HL-60 (cell line): ENCODE measurements at regions not wholly inside any gene's neighbourhood (a gene's known extent, or its start where the extent isn't known, plus 50 kb on each side); places are given as distances from the start of the nearest gene placed in this dataset.

Source experiments
- GABPA ChIP-seq: IDR thresholded peaks from 2 replicates; pipeline ENCODE4 v1.6.1; 2012; ENCODE audit warnings: low read depth
- POLR2AphosphoS5 ChIP-seq: IDR thresholded peaks from 2 replicates; pipeline ENCODE4 v1.6.1; 2012; ENCODE audit warnings: low read depth
- SPI1 ChIP-seq: IDR thresholded peaks from 2 replicates; pipeline ENCODE4 v1.6.1; 2012; ENCODE audit warnings: low read depth, mild to moderate bottlenecking, borderline replicate concordance
- TF ChIP-seq, protein P1 (sequence below): IDR thresholded peaks from one replicate; pipeline ENCODE4 v1.5.1; 2011; ENCODE audit warnings: low read length, control low read depth, inconsistent platforms; ENCODE audit not compliant: insufficient read depth
- TF ChIP-seq, protein P2 (sequence below): IDR thresholded peaks from 2 replicates; pipeline ENCODE4 v1.6.1; 2012; ENCODE audit warnings: low read depth; ENCODE audit not compliant: insufficient replicate concordance

DNA sequence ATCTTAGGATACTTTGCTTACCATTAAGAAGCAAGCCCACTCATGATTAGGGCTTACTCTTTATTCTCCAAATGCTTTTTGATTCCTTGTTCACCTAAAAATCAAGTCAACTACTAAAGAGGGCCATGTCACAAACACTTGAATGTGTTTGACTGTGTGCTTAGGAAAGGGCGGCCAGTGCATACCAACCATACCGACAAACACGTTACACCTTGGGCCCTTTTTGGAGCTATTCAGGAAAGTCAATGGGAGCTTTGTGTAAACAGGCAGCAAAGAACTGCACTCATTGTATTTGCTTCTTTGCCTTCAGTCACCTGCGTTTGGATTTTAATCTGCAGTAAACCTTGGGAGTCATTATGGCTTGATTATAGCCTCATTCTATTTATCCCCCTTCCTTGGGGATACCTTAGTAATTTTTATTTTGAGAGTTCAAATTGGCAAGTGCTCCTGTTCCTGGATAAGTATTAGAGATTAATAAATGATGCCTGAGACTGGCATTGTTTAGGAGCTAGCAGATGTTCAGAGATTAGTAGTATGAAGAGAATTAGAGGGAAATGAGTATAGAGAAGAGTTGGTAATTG, 102.6 kb upstream of the HDGFL1 start:
- TF ChIP-seq, protein P1, sequence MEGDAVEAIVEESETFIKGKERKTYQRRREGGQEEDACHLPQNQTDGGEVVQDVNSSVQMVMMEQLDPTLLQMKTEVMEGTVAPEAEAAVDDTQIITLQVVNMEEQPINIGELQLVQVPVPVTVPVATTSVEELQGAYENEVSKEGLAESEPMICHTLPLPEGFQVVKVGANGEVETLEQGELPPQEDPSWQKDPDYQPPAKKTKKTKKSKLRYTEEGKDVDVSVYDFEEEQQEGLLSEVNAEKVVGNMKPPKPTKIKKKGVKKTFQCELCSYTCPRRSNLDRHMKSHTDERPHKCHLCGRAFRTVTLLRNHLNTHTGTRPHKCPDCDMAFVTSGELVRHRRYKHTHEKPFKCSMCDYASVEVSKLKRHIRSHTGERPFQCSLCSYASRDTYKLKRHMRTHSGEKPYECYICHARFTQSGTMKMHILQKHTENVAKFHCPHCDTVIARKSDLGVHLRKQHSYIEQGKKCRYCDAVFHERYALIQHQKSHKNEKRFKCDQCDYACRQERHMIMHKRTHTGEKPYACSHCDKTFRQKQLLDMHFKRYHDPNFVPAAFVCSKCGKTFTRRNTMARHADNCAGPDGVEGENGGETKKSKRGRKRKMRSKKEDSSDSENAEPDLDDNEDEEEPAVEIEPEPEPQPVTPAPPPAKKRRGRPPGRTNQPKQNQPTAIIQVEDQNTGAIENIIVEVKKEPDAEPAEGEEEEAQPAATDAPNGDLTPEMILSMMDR = no peak
- TF ChIP-seq SPI1 (no peak), GABPA (no peak), POLR2AphosphoS5 (no peak)
- TF ChIP-seq, protein P2, sequence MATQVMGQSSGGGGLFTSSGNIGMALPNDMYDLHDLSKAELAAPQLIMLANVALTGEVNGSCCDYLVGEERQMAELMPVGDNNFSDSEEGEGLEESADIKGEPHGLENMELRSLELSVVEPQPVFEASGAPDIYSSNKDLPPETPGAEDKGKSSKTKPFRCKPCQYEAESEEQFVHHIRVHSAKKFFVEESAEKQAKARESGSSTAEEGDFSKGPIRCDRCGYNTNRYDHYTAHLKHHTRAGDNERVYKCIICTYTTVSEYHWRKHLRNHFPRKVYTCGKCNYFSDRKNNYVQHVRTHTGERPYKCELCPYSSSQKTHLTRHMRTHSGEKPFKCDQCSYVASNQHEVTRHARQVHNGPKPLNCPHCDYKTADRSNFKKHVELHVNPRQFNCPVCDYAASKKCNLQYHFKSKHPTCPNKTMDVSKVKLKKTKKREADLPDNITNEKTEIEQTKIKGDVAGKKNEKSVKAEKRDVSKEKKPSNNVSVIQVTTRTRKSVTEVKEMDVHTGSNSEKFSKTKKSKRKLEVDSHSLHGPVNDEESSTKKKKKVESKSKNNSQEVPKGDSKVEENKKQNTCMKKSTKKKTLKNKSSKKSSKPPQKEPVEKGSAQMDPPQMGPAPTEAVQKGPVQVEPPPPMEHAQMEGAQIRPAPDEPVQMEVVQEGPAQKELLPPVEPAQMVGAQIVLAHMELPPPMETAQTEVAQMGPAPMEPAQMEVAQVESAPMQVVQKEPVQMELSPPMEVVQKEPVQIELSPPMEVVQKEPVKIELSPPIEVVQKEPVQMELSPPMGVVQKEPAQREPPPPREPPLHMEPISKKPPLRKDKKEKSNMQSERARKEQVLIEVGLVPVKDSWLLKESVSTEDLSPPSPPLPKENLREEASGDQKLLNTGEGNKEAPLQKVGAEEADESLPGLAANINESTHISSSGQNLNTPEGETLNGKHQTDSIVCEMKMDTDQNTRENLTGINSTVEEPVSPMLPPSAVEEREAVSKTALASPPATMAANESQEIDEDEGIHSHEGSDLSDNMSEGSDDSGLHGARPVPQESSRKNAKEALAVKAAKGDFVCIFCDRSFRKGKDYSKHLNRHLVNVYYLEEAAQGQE = no peak
